PC-9 (cell line): ENCODE measurements at regions not wholly inside any gene's neighbourhood (a gene's known extent, or its start where the extent isn't known, plus 50 kb on each side); places are given as distances from the start of the nearest gene placed in this dataset.

Experiments
- CTCF ChIP-seq: fragments of 200-600 bp; sonication (generic); conservative IDR thresholded peaks from 2 replicates; pipeline ENCODE4 v1.6.1; 2017; ENCODE audit warnings: mixed run types, antibody characterized with exemption, mild to moderate bottlenecking, moderate library complexity
- EZH2 ChIP-seq: fragments of 200-600 bp; sonication (generic); IDR thresholded peaks from 2 replicates; pipeline ENCODE4 v1.8.0; 2017; ENCODE audit warnings: antibody characterized with exemption, low read depth

GRCh38 chr2:183666031-183666430, 541.8 kb downstream of the NUP35 start:
- TF ChIP-seq CTCF (no peak), EZH2 (no peak)
